HG02571 (cell line): ENCODE measurements at regions not wholly inside any gene's neighbourhood (a gene's known extent, or its start where the extent isn't known, plus 50 kb on each side); places are given as distances from the start of the nearest gene placed in this dataset.
"Not testable (repeated sequence)": the region's sequence is repeated elsewhere in the genome, so short reads cannot be mapped to it uniquely, and the experiment has no call there.

Experiments
- ATAC-seq: cut with Tn5 transposase; IDR thresholded peaks from one replicate; pipeline ENCODE4 v1.9.1; 2021; ENCODE audit warnings: mild to moderate bottlenecking, moderate library complexity; ENCODE audit not compliant: unreplicated experiment

DNA sequence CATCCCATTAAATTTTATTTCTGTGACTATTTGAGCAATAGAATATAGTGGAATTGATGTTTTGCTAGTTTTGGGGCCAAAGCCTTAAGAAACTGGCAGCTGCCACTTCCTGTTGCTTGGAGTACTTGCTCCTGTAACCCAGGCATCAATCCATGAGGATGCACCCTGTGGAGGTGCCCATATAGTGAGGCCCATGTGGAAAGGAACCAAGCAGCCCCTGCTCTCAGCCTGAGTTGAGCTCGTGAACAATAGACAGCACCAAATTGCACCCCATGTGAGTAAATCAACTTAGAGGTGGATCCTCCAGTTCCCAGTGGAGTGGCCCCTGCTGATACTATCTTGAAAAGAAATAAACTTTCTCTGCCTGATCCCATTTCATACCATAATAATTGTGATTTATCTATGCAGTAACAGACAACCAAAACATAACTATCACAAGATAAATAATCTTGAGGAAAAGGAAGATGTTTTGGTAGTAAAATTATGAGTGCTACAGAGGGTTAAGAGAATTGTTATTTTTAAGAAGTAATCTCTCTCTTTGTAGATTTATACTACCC, 481.9 kb downstream of the TBC1D32 start:
- ATAC-seq = no peak

DNA sequence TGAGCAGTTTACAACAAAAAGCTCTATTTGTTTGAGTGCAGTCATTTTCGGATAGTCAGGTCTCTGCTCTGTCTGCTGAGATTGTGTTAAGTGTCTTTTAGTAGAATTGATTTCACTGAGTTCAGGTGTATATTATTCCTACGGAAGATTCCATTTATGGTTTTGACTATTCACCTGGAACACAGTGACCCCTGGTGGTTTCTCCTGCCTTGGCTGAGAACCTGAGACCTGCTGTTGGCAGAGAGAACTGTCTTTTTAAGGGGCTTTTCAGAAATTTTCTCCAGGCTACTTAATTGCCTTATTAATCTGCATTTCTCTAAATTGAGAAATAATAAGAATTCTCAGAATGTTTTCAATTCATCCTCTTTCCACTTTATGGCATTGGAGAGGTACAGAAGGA, 508.0 kb downstream of the TBC1D32 start:
- ATAC-seq = no peak

DNA sequence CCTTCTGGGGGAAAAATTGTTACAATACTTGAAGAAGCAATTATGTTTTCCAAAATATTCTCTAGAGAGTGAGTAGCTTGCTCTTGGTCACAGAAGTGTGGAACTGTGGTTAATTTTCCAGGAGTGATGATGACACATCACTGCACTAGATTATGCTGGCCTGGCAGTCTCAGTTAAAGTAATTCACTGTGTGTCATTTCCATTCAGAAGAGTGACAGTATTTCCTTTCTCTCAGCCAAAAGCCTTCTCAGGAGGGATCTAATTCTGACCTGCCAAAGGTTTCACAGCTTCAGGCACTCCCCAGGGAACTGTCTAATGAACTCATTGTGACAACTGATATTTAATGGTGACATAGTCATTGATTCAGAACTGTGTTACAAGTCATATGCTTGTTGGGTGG, 517.5 kb downstream of the TBC1D32 start:
- no peak for ATAC-seq

DNA sequence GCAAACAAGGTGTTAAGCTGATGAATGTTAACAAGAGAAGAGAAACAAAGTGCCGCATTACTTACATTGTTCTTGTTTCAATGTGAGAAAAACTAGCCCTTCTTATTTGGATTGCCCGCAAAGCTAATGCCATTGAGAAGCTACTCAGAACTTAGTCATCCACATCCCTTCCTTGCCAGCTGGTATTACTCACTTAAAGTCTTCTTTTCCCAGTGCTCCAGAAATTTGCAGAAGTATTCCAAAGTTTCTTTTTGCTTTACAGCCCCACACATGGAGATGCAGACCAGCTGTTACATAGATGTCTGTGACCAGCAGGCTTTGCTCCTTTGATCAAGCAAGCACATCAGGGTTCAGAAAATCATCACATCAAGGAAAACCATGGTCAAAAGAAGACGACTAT, 529.0 kb downstream of the TBC1D32 start:
- no peak for ATAC-seq

DNA sequence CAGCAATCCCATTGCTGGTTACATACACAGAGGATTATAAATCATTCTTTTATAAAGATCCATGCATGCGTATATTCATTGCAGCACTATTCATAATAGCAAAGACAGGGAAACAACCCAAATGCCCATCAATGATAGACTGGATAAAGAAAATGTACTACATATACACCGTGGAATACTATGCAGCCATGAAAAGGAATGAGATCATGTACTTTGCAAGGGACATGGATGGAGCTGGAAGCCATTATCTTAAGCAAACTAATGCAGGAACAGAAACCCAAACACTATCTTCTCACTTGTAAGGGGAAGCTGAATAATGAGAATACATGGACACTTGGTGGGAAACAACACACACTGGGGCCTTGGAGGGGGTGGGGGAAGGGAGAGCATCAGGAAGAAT, 529.7 kb downstream of the TBC1D32 start:
- ATAC-seq = no peak

DNA sequence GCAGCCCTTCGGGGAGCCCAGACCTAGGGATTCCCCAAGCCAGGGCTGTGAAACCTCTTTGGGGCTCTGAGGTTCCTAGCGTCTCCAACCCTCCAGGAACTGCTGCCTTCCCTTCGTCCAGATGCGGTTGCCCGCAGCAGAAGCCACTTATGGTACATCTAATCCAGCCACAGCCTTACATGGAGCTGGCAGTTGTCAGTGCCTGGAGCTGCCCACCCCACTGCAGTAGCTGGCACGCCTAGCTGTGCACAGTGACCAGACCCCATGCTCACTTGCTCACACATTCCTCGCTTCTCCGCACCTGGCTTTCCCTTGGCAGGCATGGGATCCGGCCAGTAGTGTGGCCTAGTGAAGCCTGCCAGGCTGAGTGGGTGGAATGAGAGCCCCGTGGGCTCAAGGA, 547.6 kb downstream of the TBC1D32 start:
- ATAC-seq = no peak

DNA sequence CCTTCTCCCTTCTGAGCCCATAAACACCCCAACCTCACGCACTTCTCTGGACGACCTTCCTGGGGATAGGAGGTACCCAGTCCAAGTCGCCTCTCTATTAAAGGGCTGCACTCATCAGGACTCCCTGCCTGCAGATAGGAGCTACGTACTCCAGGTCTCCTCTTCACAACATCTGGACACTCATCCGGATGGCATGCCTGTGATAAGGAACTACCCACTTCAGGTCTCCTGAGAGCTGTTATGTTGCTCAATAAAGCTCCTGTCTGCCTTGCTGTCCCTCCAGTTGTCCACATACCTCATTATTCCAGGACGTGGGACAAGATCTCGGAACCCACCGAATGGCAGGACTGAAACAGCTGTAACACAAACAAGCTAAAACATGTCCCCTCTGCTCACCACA, 548.0 kb downstream of the TBC1D32 start:
- no peak for ATAC-seq

DNA sequence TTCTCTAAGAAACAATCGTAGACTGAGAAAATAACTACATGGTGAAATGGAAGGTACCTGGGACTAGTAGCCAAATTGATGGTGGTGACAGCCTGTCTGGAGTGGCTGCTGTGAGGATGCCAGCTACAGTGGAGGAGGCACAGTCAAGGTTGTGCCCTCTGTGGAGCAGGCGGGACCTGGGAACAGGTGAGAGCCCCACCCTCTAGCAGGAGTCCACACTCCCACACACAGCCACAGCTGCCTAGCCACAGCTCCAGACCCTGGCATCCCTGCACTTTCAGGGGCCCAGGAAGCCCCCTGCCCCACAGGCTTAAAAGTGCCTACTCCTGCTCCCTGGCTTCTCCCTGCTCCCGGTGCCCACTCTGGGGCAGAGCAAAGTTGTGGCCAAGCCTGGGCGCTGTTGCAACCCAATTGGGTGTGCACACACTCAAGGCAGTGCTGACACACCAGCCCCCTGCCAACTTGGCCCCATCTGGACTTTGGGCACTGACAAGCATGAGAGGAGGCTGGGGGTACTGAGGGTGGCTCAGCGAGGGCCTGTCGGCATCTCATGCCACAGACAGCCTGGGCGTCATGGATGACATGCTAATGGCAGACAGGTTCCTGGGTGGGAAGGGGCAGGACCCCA, 548.7 kb downstream of the TBC1D32 start:
- no peak for ATAC-seq

DNA sequence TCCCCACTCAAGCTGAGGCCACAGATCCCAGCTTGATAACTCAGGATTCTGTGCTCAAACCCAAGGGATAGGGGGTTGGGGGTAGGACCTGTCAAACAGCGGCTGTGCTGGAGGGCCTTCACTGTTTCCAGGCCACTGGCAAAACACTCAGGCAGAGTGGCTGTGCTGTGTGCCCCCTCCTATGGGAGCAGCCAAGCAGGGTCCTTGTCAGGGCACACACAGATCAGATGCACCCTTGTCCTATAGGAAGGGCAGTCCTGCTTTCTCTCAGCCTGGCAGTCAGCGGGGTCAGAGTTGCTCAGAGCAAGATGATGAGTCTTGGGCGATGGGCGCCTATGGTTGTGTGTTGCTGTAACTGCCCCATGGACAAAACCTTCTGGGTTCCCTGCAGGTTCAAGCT, 554.8 kb downstream of the TBC1D32 start:
- ATAC-seq = no peak

DNA sequence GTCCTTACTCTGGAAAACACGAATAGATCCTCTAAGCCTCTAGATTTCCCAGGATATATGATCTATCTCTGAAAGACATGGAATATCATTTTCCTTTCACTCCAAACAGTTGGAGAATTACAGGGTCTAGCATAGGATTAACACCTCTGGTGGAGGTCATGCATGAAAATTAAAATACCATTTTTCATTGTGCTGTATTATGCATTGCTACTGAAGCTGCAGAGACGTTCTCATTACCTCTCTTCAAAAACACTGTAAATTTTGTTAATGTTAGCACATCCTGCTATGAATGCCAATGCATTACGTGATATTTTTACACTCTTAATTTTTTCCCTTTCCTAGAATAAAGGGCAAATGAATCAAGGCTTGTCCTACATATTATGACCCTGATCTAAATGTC, 558.6 kb downstream of the TBC1D32 start:
- ATAC-seq = no peak

DNA sequence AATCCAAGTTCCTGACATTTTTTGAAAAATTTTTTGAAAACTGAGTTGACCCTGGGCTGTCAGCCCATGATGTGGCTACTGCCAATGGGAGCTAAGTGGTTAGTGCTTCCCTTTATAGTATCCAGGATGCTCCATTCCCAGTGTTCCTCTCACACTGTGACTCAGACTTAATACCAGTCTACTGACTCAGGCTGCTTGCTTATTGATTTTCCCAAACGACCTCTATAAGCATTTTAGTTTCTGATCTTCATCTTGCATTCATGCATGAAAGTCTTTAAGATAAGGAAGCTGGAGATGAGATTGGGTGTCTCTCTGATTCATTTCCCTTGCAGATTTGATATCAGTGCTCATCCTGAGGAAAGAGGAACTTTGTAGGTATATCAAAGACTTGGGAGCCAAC, 560.0 kb downstream of the TBC1D32 start:
- no peak for ATAC-seq

DNA sequence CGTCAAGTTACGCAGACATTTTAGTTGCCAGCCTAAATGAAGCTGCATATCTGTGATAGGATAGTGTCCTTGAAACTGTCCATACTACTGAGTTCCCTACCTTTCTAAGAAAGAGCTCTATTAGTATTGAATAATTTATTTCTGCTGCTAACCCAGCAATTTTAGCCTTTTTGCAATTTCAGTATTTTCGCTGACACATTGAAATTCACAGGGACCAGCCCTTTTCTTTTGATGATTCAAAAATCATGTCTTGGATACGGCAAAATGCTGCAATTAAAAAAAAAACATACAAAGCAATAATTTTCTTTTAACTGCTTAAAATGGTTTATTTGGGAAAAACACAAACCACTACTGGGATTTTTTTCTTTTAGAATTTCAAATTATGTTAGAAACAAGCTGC, 563.3 kb downstream of the TBC1D32 start:
- ATAC-seq = no peak

DNA sequence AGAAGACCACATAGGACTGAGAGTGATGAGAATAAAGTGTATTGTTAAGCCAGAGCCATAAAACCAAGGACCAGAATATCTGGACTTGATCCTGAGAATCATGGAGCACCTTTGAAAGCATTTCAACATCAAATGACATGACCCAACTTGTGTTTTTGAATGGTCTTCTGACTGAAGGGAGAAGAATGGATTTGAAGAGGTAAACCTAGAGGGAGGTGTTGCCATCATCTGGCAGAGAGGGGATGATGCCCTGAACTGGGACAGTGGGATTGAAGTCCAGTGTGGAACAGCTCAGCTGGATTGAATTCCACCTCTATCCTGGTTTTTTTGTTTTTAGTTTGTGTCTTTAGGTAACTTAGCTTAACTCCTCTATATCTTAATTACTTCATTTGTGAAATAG, 570.0 kb downstream of the TBC1D32 start:
- no peak for ATAC-seq

DNA sequence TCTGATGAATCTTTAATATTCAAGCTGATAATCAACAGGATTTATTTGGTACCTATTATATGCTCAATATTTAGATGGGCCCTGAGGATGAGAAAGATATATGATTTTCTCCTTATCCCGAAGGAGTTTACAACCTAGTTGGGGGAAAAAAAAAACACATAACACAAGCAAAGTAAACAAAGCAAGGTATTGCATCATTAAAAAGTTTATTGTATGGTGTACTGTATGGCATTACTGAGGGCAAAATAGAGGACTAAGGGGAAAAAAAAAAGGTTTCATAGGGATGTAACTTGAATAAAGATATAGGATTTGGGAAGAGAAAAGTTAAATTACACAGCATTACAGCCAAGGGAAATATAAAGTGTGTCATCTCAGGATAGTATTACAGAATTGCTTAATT, 574.7 kb downstream of the TBC1D32 start:
- ATAC-seq = no peak

DNA sequence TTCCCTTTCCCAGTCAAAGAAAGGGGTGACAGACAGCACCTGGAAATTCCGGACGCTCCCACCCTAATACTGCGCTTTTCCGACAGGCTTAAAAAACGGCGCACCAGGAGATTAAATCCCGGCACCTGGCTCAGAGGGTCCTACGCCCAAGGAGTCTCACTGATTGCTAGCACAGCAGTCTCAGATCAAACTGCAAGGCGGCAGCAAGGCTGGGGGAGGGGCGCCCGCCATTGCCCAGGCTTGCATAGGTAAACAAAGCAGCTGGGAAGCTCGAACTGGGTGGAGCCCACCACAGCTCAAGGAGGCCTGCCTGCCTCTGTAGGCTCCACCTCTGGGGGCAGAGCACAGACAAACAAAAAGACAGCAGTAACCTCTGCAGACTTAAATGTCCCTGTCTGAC, 585.7 kb downstream of the TBC1D32 start:
- ATAC-seq = not testable (repeated sequence)

DNA sequence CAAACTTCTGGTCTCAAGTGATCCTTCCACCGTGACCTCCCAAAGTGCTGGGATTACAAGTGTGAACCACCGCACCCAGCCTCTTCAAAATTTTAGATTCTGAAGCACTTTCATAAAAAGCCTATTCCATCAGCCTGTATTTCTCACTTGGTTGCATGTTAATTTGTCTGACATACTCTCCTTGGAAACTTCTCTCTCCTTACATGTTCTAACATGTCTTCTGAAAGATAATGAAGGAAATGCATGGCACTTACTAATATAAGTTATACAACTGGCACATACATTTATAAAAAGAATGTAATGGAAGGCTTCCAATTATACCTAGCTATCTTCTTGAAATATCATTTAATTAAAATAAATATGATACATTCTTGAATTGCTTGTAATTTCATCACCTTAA, 597.5 kb downstream of the TBC1D32 start:
- ATAC-seq = no peak

DNA sequence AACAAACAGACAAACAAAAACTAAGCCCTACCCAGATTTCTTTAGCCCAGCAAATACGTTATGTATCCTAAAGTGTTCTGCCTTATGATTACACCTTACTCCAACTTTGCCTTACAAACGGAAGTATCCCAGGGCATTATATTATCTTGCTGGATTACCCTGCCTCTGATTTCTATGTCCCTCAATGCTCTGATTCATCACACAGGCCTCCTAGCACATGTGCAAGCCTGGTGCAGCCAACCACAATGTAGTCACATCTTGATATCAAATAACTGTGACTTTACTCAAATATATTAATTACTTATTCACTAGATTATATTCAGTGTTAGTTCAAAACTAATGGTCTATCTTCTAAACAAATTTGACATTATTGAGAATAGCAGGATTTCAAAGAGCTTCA, 598.6 kb downstream of the TBC1D32 start:
- no peak for ATAC-seq

DNA sequence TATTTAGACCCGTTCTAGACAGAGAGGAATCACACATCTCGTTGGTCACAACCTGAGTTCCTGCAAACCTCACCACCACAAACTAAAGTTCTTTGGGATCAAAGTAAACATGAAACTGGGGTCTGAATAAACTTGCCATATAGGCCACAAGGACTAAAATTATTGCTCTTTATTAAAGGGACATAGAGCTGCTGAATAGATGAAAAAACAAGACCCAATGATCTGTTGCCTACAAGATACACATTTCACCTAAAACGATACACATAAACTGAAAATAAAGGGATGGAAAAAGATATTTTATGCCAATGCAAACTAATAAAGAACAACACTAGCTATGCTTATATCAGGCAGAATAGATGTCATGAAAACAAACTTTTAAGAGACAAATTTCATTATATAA, 623.0 kb downstream of the TBC1D32 start:
- no peak for ATAC-seq

DNA sequence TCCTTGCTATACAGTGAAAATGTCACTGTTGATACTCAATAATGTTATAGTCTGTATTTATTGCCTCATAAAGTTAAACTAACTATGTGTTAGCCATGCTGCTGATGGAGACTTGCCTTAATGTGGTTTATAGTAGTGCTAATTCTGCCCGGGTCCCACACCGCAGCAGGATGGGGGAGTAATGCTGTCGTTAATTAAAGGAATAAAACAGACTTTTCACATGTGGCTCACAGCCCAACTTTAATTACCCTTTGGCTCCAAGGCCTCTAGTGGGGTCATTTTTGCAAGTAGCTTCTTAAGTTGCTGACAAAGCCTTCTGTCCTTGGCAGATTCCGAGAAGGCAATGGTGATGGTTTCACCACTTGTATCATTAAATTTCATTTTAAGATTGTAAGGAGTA, 634.3 kb downstream of the TBC1D32 start:
- ATAC-seq = no peak

DNA sequence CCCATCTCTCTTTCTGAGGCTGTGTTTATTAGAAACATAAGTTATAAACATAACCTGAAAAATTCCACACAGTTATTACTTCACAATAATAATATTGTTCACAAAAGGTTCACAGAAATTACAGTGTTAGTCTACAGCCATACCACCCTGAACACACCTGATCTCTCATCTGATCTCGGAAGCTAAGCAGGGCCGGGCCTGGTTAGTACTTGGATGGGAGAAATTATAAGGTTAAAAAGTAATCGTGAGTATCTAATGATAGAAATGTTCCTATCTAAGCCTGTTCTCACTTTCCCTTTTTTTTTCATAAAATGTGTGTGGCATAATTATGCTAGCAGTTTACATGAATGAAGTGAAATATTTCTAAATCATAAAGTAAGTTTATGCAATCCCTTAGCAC, 647.8 kb downstream of the TBC1D32 start:
- no peak for ATAC-seq

DNA sequence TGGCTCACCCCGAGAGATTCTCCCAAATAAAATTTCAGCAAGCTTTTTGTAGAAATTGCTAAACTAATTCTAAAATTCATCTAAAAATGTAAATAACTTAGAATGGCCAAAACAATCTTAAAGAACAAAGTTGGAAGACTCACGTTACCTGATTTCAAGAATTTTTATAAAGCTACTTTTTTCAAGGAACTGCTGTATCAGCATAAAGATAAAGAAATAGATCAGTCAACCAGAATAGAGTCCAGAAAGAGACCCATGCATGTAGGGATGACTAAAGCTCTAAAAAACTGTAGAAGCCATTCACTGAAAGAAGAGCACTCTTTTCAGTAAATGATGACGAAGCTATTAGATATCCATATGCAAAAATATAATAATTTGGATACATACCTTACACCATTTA, 652.1 kb downstream of the TBC1D32 start:
- ATAC-seq = no peak

DNA sequence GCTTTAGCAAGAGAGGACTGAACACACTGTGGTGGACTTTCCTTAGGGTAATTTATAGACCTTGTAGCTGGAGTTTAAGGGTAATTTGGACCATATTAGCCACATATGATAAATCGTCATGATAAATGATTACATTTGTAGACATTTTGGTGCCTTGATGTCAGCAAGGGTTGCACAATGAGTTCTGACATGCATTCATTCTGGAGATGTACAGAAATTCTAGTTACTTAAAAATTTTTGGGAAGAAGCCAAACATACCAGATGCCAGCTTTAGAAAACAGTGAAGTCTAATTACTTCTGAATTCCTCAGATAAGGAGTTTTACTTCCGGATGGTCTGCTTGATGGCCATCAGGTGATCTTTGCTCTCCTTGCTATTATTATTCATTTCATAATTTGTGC, 653.1 kb downstream of the TBC1D32 start:
- ATAC-seq = no peak

DNA sequence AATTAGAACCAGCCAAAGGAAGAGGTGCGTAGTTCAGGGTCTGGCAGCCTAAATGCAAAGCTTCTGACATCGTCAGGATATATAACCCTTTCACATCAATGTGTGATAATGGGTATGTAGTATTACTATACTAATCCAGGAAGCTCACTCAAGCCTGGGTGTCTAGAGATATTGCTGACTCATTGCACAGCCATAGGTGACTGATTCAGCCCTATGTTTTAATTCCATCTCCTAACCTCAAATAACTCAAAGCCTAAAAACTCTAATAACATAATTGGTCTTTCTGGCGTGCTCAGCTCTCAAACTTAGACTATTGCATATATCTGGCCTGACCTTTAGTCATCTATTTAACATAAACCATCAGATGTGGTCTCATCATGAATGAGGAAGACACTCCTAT, 658.4 kb downstream of the TBC1D32 start:
- no peak for ATAC-seq
